ENCODE measurements at regions not wholly inside any gene's neighbourhood (a gene's known extent, or its start where the extent isn't known, plus 50 kb on each side); places are given as distances from the start of the nearest gene placed in this dataset.

GRCh38 chr6:139654309-139654708, 279.9 kb upstream of the CITED2 start (continued):
- no peak for TF ChIP-seq REST (IDR thresholded peaks at IDR 0.05; ENCODE audit: borderline replicate concordance)

- no peak overlapping the region for H3K9ac ChIP-seq (ENCODE audit: low read length)
- no peaks in the 10 kb centered on the region for H3K36me3 ChIP-seq (ENCODE audit: insufficient read depth, low read length)
- no peaks in the 10 kb centered on the region for H3K9me3 ChIP-seq (ENCODE audit: low read length)
- no peak overlapping the region for H3K4me3 ChIP-seq (ENCODE audit: low read length)
- H2AFZ ChIP-seq (ENCODE audit: low read depth, low read length), result no peak overlapping the region
- no peaks in the 10 kb centered on the region for H3K27me3 ChIP-seq (ENCODE audit: insufficient read depth, low read depth, low read length)
- no peak overlapping the region for H3K4me2 ChIP-seq (ENCODE audit: low read length)
- H3F3A ChIP-seq (ENCODE audit: insufficient read depth, low read length, poor library complexity, severe bottlenecking), result peaks cover 3% of the 10 kb centered on the region
- no peaks in the 10 kb centered on the region for H3K79me2 ChIP-seq (replicated peaks; ENCODE audit: insufficient read depth, low read length)
- H3K9me2 ChIP-seq (ENCODE audit: insufficient read depth, low read length), result no peaks in the 10 kb centered on the region
- H4K20me1 ChIP-seq (ENCODE audit: insufficient read depth), result no peaks in the 10 kb centered on the region
- TF ChIP-seq RAD21 (conservative IDR thresholded peaks at IDR 0.05) (no peak), SMC3 (conservative IDR thresholded peaks at IDR 0.05; ENCODE audit: poor library complexity) (no peak), CTCF (IDR thresholded peaks at IDR 0.05; ENCODE audit: poor library complexity, severe bottlenecking) (no peak), MXI1 (conservative IDR thresholded peaks at IDR 0.05; ENCODE audit: poor library complexity, severe bottlenecking) (no peak), REST (IDR thresholded peaks at IDR 0.05; ENCODE audit: borderline replicate concordance) (no peak), POLR2AphosphoS5 (IDR thresholded peaks at IDR 0.05) (no peak), TAF1 (IDR thresholded peaks at IDR 0.05; ENCODE audit: low read depth) (no peak), EP300 (conservative IDR thresholded peaks at IDR 0.05; ENCODE audit: poor library complexity, severe bottlenecking) (no peak), EZH2 (IDR thresholded peaks at IDR 0.05; ENCODE audit: borderline replicate concordance, insufficient read depth, low read length, poor library complexity, severe bottlenecking) (no peak)
- H3K27ac ChIP-seq (ENCODE audit: low read length), result no peak overlapping the region
Observed at GRCh38 chr6:139653111-139653510, 278.7 kb upstream of the CITED2 start.

Data from neural cell (in vitro differentiated cells).